ENCODE measurements at regions not wholly inside any gene's neighbourhood (a gene's known extent, or its start where the extent isn't known, plus 50 kb on each side); places are given as distances from the start of the nearest gene placed in this dataset.

- TF ChIP-seq SIN3A (IDR thresholded peaks at IDR 0.05; ENCODE audit: borderline replicate concordance, insufficient read depth, low read length): no peak
- no peak for TF ChIP-seq TAF1 (IDR thresholded peaks at IDR 0.05; ENCODE audit: borderline replicate concordance, insufficient read depth, low read length)
Measured at GRCh38 chr9:26132746-26133312, 454.6 kb upstream of the TUSC1 start.

Measured in PFSK-1 (cell line).